Cerebellar cortex (tissue), 1 donor: ENCODE measurements at regions not wholly inside any gene's neighbourhood (a gene's known extent, or its start where the extent isn't known, plus 50 kb on each side); places are given as distances from the start of the nearest gene placed in this dataset.
A peak's percentile ranks its signal among the peaks of the same experiment; 100 is the strongest.
"Not testable (repeated sequence)": the region's sequence is repeated elsewhere in the genome, so short reads cannot be mapped to it uniquely, and the experiment has no call there.

Source experiments
- DNase-seq: peaks from one replicate; pipeline ENCODE4 v3.0.0-alpha.2; 2015; ENCODE audit warnings: low spot score

DNA sequence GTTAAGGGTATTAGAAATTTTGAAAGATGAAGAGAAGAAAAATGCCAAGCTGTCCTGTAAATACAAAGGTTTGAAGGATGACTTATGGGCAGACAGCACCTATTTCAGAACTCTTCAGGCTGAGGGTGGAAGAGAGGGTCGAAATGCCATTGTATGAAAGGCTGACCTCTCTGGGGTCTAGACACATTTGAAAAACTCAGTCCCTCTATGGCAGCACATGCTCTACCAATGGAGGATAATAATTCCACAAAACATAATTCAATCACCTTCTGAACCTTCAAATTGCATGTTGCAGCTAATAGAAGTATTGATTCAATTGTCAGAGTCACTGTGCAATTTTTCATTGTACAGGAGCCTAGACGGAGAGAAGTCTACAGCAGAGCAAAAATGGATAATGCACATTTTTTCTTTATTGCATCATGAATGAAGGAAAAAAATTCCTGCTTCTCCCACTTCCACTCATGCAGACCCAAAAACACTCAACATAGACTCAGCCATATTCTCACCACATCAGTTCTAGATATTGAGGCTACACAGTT lies 569.1 kb downstream of the TBL1XR1 start:
- no peak for DNase-seq

DNA sequence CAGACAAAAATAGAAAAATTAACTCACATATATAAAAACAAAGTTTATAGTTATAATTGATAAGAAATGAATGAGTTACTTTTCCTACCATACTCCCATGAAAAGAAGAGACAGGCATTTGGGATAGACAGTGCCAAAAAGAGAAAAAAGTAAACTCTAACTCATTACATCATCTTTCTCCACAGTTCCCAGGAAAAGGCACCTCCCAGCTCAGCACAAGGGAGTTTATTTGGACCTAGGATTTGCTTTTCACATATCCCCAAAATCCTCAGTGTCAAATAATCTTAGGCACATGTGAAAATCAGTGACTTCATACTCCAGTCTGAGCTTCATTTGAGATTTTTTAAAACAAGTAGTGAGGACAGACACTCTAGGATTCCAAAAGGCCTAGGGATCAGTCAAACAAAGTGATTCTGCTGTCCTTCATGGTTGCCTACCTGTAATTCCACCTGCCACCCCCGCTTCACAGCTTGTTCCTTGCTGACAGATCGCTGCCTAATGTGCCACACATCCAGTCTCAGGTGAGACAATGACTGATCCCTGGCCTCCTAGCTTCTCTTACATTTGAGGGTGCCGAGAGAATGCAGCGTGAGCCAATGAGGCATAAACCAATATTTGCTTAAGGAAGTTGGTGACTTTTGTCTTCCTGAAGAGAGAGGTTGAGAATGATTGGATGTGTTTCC lies 573.7 kb downstream of the TBL1XR1 start:
- no peak for DNase-seq

DNA sequence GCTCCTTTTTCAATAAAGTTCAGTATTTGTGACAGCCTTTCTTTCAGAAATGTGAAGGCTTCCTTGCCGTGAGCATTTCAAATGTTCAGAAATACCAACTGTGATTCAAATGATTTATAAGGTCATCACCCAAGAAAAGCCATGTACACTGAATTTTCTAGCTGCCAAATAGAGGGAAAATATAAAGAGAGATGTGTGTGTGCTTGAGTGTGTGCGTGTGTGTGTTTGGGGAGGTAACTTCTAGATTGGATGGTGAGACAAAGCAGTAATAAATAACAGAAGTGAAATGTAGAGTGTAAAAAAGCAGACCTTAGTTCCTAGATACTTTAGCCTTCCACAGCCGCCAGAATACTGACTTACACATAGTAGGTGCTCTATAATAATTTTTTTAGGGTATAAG lies 577.4 kb downstream of the TBL1XR1 start:
- DNase-seq, result no peak

DNA sequence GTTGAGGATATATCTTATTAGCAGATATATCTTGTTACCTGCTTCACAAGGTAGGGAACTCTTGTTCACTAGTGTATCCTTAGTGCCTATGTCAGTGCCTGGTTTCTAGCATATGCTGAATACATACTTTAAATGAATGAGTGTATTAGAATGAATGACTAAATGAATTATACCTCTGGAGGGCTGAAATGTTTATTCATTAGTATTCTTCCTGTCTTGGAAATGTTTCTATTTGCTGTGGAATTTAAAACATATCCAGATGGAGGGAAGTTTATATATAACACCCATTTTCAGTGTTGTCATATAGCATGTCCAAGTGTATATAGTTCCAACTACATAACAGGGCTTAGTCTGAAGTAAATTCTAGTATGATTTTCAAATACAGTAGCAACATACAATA lies 581.5 kb downstream of the TBL1XR1 start:
- DNase-seq, result no peak

DNA sequence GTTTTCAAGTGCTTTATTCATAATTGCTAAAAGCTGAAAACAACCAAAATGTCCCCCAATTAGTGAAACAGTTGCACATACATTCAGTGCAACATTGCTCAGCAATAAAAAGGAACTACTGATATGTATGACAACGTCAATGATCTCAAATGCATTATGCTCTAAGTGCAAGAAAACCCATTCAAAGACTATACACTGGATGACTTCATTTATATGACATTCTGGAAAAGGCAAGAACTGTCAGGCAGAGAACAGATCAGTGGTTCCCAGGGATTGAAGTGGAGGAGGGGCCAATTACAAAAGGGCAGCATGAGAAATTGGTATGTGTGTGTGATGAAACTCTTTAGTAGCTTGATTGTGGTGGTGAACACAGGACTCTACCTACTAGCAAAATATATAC lies 585.6 kb downstream of the TBL1XR1 start:
- DNase-seq, result no peak

DNA sequence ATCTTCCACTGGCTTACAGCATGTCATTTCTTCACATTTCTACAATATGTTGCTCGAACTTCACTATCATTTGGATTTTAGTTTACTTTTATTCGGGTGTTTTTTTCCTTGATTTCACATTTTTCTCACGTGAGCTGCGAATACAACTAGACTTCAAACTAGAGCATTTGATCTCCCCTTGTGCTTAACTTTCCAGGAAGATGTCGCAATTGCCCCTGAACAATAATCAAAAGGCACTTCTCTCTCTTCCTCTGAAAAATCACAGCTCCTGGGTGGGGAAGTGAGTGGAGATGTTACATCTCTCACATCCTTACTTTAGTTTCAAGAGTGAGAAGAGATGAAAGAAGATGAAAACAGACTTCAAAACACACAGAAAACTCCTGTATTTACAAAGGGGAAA lies 587.9 kb downstream of the TBL1XR1 start:
- DNase-seq, result no peak

DNA sequence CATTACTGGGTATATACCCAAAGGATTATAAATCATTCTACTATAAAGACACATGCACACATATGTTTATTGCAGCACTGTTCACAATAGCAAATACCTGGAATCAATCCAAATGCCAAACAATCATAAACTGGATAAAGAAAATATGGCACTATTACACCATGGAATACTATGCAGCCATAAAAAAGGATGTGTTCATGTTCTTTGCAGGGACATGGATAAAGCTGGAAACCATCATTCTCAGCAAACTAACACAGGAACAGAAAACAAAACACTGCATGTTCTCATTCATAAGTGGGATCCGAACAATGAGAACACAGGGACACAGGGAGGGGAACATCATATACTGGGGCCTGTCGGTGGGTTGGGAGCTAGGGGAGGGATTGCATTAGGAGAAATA lies 591.7 kb downstream of the TBL1XR1 start:
- DNase-seq, result not testable (repeated sequence)

DNA sequence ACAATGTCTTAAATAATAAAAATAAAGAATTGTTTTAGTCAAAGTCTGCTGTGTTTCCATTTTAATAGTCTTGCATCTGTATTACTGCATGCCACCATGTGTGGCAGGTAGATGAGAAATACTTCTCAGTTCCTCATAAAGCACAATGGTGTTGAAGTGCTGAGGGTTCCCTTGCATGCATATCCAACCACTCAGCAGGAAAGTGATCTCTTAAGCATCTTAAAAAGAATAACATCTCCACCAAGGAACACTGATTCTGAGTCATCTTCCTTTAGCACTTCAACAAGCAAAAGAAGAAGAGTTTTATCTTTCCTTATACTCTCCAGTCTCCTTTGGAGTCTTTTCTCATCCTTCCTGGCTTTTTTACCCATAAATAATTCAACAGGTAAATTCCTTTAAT lies 602.0 kb downstream of the TBL1XR1 start:
- no peak for DNase-seq

DNA sequence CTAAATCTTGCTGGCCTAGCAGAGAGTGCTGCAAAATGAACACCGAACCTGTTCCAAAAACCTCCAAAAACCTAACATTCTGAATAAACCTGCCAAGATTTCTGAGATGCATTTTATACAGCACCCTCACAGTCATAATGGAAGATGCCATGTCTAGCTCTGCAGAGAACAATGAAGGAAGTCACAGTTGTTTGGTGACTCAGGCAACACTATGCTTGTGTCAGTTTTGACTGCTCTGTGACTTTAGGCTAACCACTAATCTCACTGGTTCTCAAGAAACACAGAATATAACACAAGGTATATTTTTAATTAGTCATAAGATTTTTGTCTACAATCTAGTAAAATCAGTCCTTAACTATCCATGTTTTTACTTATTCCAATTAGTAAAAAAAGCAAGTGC lies 606.6 kb downstream of the TBL1XR1 start:
- DNase-seq, result no peak

DNA sequence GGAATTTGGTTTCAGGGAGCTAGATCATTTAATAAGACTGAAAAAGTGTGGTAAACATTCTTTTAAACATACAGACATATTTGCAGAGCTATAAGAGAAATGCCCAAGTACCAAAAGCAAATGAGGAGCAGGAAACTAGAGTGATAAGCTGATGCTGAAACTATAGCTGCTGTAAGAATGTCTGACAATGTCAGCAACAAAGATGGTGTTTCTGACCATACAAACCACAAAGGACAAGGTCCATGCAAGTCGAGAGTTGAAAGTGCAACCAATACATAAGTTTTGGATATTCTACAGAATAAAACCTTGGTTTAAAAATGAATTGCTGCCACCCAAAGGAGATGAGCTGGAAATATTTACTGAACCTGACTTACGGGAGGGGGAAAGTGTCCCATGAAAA lies 610.2 kb downstream of the TBL1XR1 start:
- DNase-seq, result no peak

DNA sequence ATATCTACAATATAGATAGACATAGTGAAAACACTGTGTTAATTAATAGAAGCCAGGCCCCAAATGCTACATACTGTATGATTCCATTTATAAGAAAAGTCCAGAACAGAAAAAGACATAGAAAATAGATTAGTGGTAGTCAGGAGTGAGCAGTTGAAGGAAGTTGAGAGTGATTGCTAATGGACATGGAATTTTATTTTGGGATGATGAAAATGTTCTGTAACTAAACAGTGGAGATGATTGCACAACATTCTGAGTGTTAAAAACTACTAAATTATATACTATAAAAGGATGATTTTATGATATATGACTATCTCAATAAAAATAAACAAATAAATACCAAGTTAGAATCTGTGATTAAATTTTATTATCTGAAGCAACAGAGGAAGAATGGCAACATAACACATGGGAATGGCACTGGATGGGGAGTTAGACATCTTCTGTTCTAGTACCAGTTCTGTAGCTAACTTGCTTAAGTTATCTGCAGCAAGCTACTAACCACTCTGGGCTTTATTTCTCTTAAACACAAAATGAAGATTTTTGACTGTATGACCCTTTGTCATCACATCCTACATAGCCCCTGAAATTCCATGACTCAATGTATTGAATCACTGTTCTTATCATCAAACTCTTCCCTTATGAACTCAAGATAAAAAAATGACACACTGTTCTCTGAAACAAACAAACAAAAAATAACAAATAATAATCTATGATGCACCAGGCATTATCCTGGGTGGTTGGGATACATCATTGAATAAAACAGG lies 612.7 kb downstream of the TBL1XR1 start:
- no peak for DNase-seq

DNA sequence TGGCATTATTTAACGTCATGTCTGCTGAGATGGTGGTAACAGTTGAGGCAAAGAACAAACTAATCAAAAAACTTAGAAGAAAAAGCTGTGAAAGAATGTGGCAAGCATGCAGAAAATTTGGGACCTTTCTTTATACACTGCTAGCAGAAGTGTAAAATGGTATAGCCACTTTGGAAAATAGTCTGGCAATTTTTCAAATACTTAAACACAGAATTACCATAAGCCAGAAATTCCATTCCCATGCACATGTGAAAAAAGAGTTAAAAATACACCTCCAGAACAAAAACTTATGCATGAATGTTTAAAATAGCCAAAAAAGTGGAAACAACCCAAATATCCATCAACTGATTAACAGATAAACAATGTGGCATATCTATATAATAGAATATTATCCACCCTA lies 613.3 kb downstream of the TBL1XR1 start:
- no peak for DNase-seq

DNA sequence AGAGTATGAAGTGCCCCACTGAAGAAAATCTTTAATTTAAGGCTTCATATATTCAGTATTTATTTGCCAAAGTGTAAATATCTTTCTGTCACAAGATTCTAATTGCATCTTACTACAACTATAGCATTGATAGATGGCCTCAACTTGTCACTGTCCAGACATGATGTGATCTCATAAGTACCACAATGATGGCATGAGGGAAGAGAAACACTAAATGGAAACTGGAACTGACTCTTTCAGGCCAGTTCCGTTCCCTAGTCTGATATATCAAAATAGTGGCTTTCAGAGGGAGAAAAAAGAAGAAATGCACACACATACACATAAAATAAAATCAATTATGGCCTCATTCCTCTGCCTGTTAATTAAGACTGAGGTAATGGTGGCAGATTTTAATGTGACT lies 615.7 kb downstream of the TBL1XR1 start:
- DNase-seq, result no peak

DNA sequence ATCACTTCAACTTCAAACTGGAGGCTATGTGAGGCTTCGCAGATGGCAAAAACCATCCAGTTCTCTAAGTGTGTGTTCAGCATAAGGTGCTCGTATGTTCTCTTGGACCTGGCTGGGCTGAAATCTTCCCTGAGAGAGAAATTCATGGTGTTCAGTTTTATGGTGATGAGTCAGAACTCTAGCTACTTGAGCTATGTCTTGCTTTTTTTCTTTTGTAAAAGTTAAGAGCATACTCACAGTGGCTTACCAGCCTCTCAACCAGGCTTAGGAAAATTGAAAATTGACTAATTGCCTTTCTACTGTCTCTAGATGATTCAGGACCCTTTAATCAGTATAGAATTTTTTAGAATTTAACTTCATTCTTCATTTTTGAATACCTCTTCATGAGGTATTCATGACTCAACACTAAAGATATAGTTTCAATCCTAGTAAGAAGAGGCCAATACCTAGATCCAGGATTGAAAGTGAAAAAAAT lies 617.5 kb downstream of the TBL1XR1 start:
- no peak for DNase-seq

DNA sequence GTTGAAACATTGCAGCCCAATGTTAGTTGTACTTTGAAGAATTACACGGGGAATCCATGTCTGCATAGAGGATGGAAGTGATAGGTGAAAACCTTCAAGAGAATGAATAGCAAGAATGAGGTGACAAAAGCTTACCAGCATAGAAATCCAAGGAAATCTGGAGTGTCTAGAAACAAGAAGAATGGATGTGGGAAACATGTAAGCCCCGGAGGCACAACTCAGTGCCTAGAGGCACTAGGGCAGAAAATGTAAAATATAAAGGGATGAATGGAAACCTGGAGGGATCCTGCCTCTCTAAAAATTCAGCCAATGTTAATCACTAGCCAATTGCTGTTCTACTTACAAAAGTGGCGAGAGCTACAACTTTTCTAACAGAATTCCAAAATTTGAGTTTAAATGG lies 619.0 kb downstream of the TBL1XR1 start:
- DNase-seq, result no peak

DNA sequence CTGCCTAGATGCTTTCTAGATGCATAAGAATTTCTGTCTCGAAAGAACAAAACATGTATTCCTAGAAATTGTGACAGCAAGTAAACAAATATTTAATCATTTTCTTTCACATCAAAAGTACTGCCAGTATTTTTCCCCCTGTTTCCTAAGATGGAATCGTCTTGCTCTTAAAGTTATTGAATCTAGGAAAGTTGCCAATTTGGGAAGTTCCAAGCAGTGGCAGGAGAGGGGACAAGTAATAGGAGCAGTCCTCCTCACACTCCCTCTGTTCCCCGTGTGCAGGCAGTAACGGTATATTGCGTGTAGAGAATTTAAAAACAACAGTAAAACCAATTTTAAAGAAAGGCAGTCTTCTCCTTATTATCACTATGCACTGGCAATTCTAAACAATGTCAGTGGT lies 619.8 kb downstream of the TBL1XR1 start:
- DNase-seq, result no peak

DNA sequence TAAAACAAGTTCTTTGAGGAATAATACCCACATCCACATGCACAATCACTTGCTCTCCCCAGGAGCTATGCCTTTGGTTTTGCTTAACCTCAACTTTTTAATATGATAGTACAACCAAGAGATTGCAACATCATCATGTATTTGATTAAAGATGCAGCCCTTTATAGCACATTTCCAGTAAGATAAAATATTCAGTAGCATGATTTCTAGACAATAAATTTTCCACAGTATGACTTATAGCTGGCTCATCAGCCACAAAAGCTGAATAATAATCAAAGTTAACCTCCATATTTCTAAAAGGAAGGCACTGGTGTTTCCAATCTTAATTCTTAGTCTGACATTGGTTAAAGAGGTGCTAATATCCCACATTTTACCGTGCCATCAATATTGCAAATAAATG lies 622.5 kb downstream of the TBL1XR1 start:
- no peak for DNase-seq

DNA sequence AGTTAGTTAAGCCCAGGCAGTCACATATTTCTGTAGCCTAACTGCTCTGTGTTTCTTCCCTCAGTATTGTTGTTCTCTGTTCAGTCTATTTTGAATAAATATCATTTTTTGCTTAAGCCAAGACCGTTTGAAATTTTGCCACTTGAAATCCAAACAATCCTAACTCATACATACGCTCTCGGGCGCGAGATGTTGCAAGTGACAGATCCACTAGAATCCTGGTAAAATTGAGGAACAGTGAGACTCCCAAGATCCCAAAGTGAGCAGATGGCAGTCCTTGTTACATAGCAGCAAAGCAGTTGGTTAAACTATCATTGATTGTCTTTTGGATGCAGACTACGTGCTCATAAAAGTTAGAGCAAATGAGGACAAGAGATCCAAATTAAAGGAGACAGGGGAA lies 625.4 kb downstream of the TBL1XR1 start:
- DNase-seq, result no peak

DNA sequence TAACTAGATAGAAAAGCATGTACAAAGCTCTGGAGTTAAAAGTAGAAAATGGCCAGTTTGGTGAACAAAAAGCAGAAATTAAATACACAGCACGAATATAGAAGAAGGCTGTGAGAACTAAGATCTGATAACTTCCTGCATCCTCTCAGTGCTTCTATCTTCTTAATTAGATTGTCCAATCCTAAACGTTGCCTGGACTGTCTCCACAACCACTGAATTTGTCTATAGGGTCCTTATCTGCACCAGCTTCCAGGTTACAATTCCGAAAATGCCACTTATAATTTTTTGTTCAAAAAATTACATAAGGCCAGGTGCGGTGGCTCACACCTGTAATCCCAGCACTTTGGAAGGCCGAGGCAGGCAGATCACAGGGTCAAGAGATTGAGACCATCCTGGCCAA lies 626.3 kb downstream of the TBL1XR1 start:
- no peak for DNase-seq

DNA sequence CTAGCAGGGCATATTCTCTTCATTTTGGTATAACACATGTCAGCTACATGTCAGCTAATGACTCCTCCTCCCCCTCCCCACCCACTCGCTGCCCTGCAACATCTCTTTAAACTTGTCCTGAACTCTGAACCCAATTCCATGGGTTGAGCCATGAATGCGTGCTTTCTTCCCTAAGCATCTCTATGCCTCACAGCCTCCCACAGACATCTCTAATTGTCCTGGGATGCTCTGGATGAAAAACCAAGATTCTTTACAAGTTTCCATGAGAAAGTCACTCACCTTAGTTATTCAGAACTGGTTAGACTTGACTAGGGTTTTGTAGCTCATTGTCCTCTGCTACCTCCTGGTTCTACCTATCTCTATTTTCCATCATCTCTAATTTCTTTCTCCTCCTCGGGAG lies 629.1 kb downstream of the TBL1XR1 start:
- DNase-seq, result no peak

DNA sequence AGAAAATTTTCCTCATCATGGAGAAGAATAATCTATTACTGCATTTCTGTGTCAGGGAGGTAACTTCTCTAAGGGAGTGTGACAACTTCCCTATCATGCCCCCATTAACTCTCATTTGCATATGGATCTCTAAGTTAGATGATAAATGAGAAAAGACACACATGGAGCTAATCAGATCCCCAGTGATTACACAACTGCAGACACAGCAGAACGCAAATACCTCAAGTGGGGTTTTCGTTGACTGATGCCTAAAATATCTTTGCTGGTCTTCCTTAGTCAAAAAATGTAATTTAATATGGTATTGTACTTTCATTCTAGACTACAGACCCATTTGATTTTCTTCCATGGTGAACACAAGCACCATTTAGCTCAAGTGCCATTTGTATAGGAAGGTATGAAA lies 630.5 kb downstream of the TBL1XR1 start:
- no peak for DNase-seq

DNA sequence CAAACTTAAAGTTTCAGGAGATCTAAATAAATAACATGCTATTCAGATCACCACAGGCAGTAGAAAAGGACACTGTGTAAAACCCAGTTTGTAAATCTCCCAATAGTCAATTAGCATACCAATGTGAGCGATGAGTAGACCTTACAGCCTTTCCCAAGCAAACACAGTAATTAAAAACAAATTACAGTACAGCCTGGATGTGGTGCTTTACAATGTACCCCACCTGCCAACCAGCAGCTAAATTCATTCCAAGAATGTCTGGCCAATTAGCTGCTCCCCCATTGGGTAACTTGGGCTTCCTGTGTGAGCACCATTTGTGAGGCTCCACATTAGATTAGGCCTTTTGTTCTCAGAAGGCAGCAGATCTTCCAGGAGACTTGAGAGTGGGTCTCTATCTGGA lies 635.0 kb downstream of the TBL1XR1 start:
- DNase-seq, result peak; percentile 93

DNA sequence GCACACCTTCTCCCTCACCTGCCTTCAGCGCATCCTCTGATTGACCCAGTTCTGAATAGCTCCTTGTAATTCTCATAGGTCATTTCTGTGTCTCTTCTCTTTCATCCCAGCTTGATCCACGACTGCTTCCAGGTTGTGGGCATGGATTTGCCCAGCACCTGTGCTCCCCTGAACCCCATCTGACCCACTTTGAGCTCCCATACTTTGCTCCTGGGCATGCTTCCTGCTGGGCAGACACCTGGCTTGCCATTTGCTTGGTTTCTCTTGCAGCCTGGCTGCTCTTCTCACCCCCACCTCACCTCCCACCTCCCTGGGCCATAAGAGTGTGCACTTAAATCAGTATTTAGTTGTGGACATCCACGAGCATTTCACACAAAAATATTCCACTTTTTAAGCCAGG lies 635.5 kb downstream of the TBL1XR1 start:
- peak; percentile 92 for DNase-seq
